Astrocyte of the spinal cord (primary cell): ENCODE measurements at regions not wholly inside any gene's neighbourhood (a gene's known extent, or its start where the extent isn't known, plus 50 kb on each side); places are given as distances from the start of the nearest gene placed in this dataset.

Experiments used
- DNase-seq: peaks from one replicate; pipeline ENCODE4 v3.0.0; 2011; ENCODE audit warnings: low read depth, low spot score
- H3K4me3 ChIP-seq: 2 replicates; pipeline ENCODE4 v1.5.1; 2011; ENCODE audit warnings: low read depth, mild to moderate bottlenecking, low read length, moderate library complexity
- CTCF ChIP-seq: IDR thresholded peaks from 2 replicates; pipeline ENCODE4 v1.5.1; 2012; ENCODE audit warnings: low read depth, mild to moderate bottlenecking, low read length, inconsistent platforms
- in situ Hi-C: cut with HindIII; loops from 2 replicates; pipeline ENCODE4 v1.10.0; 2017; ENCODE audit warnings: low sequenced_read_pairs

GRCh38 chr2:145416640-145417039 lies 896.7 kb upstream of the ZEB2 start:
- no peak for TF ChIP-seq CTCF
- H3K4me3 ChIP-seq: no peak overlapping the region
- DNase-seq: no peak
- in situ Hi-C loops: no loop called here

- no peak for DNase-seq
- TF ChIP-seq CTCF: no peak
- in situ Hi-C loops: no loop called here
- no peak overlapping the region for H3K4me3 ChIP-seq
These were observed 895.2 kb upstream of the ZEB2 start for GRCh38 chr2:145415151-145415550.

GRCh38 chr2:145413261-145414030 lies 893.5 kb upstream of the ZEB2 start:
- in situ Hi-C loops: no loop called here
- DNase-seq: no peak
- TF ChIP-seq CTCF: no peak
- no peak overlapping the region for H3K4me3 ChIP-seq

- in situ Hi-C loops: no loop called here
- TF ChIP-seq CTCF: no peak
- no peak for DNase-seq
- no peak overlapping the region for H3K4me3 ChIP-seq
These were observed 892.2 kb upstream of the ZEB2 start for GRCh38 chr2:145412155-145412554.

- TF ChIP-seq CTCF: no peak
- in situ Hi-C loops: no loop called here
These were observed 891.6 kb upstream of the ZEB2 start for GRCh38 chr2:145411493-145411892.

GRCh38 chr2:145410086-145410485 lies 890.2 kb upstream of the ZEB2 start:
- H3K4me3 ChIP-seq: no peak overlapping the region
- in situ Hi-C loops: no loop called here
- no peak for DNase-seq
- TF ChIP-seq CTCF: no peak

More at GRCh38 chr2:145411493-145411892, 891.6 kb upstream of the ZEB2 start:
- no peak for DNase-seq
- H3K4me3 ChIP-seq: no peak overlapping the region
